DND-41 (cell line): ENCODE measurements at regions not wholly inside any gene's neighbourhood (a gene's known extent, or its start where the extent isn't known, plus 50 kb on each side); places are given as distances from the start of the nearest gene placed in this dataset.

ENCODE experiments used
- ATAC-seq: fragments of 200-7000 bp; cut with Tn5 transposase; 3 replicates; pipeline ENCODE4 v1.9.1; 2021; ENCODE audit warnings: low read depth; ENCODE audit not compliant: insufficient read depth
- DNase-seq: peaks from one replicate; pipeline ENCODE4 v3.0.0-alpha.2; 2020
- H2AFZ ChIP-seq: 2 replicates; pipeline ENCODE4 v1.6.0; 2012; ENCODE audit warnings: low read depth, low read length
- H3K27ac ChIP-seq: 2 replicates; pipeline ENCODE4 v1.5.1; 2012; ENCODE audit warnings: low read length, inconsistent platforms
- H3K27me3 ChIP-seq: fragments of 200-600 bp; sonication (generic); 2 replicates; pipeline ENCODE4 v1.6.0; 2012; ENCODE audit warnings: low read length, mild to moderate bottlenecking, inconsistent platforms; ENCODE audit not compliant: insufficient read depth, poor library complexity
- H3K36me3 ChIP-seq: 2 replicates; pipeline ENCODE4 v1.5.1; 2012; ENCODE audit warnings: low read length, inconsistent platforms; ENCODE audit not compliant: insufficient read depth
- H3K4me1 ChIP-seq: 2 replicates; pipeline ENCODE4 v1.5.1; 2012; ENCODE audit warnings: mild to moderate bottlenecking, low read length; ENCODE audit not compliant: insufficient read depth
- H3K4me2 ChIP-seq: 2 replicates; pipeline ENCODE4 v1.6.0; 2012; ENCODE audit warnings: mild to moderate bottlenecking, moderate library complexity, low read length, inconsistent platforms; ENCODE audit not compliant: insufficient read depth
- H3K4me3 ChIP-seq, 2 experiments: fragments of 200-600 bp in 1 of 2; shearing (Covaris generic) in 1 of 2; 2 replicates each; pipeline ENCODE4 v1.5.1; 2012 to 2016; ENCODE audit warnings: inconsistent platforms in 2 of 2, low read length in 2 of 2, mild to moderate bottlenecking in 2 of 2, low read depth in 1 of 2, moderate library complexity in 1 of 2
- H3K79me2 ChIP-seq: 2 replicates; pipeline ENCODE4 v1.6.0; 2012; ENCODE audit warnings: low read length, inconsistent platforms; ENCODE audit not compliant: insufficient read depth
- H3K9ac ChIP-seq: 2 replicates; pipeline ENCODE4 v1.6.0; 2012; ENCODE audit warnings: low read depth, mild to moderate bottlenecking, inconsistent platforms, low read length, moderate library complexity
- H3K9me3 ChIP-seq: 2 replicates; pipeline ENCODE4 v1.5.1; 2012; ENCODE audit warnings: low read length, moderate library complexity, mild to moderate bottlenecking, inconsistent platforms; ENCODE audit not compliant: insufficient read depth, severe bottlenecking
- H4K20me1 ChIP-seq: 2 replicates; pipeline ENCODE4 v1.6.0; 2012; ENCODE audit warnings: low read length; ENCODE audit not compliant: insufficient read depth
- EZH2 ChIP-seq: IDR thresholded peaks from 3 replicates; pipeline ENCODE4 v1.6.1; 2012; ENCODE audit warnings: borderline replicate concordance, low read depth, mild to moderate bottlenecking, moderate library complexity, low read length, inconsistent platforms; ENCODE audit not compliant: severe bottlenecking
- TF ChIP-seq, protein P1 (sequence below): IDR thresholded peaks from 2 replicates; pipeline ENCODE4 v1.5.1; 2012; ENCODE audit warnings: borderline replicate concordance, low read length, moderate library complexity, mild to moderate bottlenecking; ENCODE audit not compliant: poor library complexity, severe bottlenecking; ENCODE audit errors: extremely low read depth

- Histone ChIP-seq H3K79me2 (no peaks in the 10 kb centered on the region), H3K36me3 (no peaks in the 10 kb centered on the region), H2AFZ (no peak overlapping the region), H3K4me3 (no peak overlapping the region), H3K27me3 (no peaks in the 10 kb centered on the region), H3K9me3 (no peaks in the 10 kb centered on the region), H3K9ac (no peak overlapping the region), H3K4me2 (no peak overlapping the region), H3K4me1 (no peaks in the 10 kb centered on the region), H3K27ac (no peak overlapping the region), H4K20me1 (no peaks in the 10 kb centered on the region)
- DNase-seq (no peak), ATAC-seq (no peak)
- TF ChIP-seq, protein P1, sequence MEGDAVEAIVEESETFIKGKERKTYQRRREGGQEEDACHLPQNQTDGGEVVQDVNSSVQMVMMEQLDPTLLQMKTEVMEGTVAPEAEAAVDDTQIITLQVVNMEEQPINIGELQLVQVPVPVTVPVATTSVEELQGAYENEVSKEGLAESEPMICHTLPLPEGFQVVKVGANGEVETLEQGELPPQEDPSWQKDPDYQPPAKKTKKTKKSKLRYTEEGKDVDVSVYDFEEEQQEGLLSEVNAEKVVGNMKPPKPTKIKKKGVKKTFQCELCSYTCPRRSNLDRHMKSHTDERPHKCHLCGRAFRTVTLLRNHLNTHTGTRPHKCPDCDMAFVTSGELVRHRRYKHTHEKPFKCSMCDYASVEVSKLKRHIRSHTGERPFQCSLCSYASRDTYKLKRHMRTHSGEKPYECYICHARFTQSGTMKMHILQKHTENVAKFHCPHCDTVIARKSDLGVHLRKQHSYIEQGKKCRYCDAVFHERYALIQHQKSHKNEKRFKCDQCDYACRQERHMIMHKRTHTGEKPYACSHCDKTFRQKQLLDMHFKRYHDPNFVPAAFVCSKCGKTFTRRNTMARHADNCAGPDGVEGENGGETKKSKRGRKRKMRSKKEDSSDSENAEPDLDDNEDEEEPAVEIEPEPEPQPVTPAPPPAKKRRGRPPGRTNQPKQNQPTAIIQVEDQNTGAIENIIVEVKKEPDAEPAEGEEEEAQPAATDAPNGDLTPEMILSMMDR, result no peak
- TF ChIP-seq EZH2, result no peak
Measured at GRCh38 chr20:20941468-20941889, 164.7 kb downstream of the LINC00237 start.

DNA sequence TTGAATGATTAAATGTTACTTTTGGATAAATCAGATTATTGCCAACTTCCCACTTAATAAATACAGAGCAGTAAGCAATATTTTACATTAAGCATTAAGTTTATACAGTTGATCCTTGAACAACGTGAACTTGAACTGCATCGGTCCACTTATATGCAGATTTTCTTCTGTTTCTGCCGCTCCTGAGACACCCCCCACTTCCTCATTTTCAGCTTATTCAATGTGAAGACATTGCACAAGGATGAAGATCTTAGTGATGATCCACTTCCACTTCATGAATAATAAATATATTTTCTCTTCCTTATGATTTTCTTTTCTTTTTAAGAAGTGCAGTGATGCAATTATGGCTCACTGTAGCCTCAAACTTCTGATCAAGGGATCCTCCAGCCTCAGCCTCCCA lies 167.2 kb downstream of the LINC00237 start:
- Histone ChIP-seq H3K4me2 (no peak overlapping the region), H3K9ac (no peak overlapping the region), H3K27me3 (no peaks in the 10 kb centered on the region), H3K27ac (no peak overlapping the region), H3K79me2 (no peaks in the 10 kb centered on the region), H3K9me3 (no peaks in the 10 kb centered on the region), H3K4me3 (no peak overlapping the region), H2AFZ (no peak overlapping the region), H3K4me1 (no peaks in the 10 kb centered on the region), H3K36me3 (no peaks in the 10 kb centered on the region), H4K20me1 (no peaks in the 10 kb centered on the region)
- ATAC-seq (no peak), DNase-seq (no peak)
- no peak for TF ChIP-seq EZH2
- TF ChIP-seq, protein P1, result no peak

DNA sequence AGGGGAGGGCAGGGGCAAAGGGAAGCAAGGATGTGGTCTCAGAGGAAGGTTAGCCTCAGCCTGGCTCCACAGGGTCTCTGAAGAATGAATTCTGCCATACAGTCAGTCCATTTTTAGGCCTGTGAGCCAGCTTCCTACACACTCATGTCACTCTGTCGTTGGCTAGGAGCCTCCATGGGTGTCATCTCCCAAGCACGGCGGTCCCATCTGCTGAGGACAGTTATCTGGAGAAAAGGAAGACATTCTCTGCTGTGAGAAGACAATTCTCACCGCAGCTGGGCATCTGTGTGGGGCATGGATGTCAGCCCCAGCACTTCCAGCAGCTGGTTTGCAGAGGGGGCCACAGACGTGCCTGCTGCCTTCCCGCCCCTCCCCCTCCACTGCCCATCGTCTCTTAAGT lies 167.6 kb downstream of the LINC00237 start:
- no peaks in the 10 kb centered on the region for H3K9me3 ChIP-seq
- H4K20me1 ChIP-seq, result no peaks in the 10 kb centered on the region
- H3K36me3 ChIP-seq, result no peaks in the 10 kb centered on the region
- H3K4me1 ChIP-seq, result no peaks in the 10 kb centered on the region
- H3K4me3 ChIP-seq, result no peak overlapping the region
- H3K27ac ChIP-seq, result no peak overlapping the region
- ATAC-seq (no peak), DNase-seq (no peak)
- no peak overlapping the region for H3K9ac ChIP-seq
- H2AFZ ChIP-seq, result no peak overlapping the region
- H3K27me3 ChIP-seq, result no peaks in the 10 kb centered on the region
- no peaks in the 10 kb centered on the region for H3K79me2 ChIP-seq
- H3K4me2 ChIP-seq, result no peak overlapping the region
- no peak for TF ChIP-seq EZH2

DNA sequence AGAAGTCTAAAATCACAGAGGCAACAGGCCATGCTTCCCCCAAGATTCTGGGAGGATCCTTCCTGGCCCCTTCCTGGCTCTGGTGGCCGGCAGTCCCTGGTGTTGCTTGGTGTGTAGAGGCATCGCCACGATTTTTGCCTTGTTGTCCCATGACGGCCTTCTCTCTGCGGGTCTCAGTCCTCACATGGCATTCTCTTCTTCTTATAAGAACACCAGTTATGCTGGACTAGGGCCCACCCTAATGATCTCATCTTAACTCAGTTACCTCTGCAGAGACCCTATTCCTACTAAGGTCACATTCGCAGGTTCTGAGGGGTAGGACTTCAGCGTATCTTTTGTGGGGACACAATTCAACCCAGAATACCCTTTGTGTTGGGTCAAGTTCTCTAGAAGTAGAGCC lies 168.0 kb downstream of the LINC00237 start:
- DNase-seq (no peak), ATAC-seq (no peak)
- Histone ChIP-seq H3K36me3 (no peaks in the 10 kb centered on the region), H3K79me2 (no peaks in the 10 kb centered on the region), H3K9ac (no peak overlapping the region), H2AFZ (no peak overlapping the region), H3K9me3 (no peaks in the 10 kb centered on the region), H3K4me3 (no peak overlapping the region), H3K4me1 (no peaks in the 10 kb centered on the region), H3K27me3 (no peaks in the 10 kb centered on the region), H3K27ac (no peak overlapping the region), H4K20me1 (no peaks in the 10 kb centered on the region), H3K4me2 (no peak overlapping the region)
- no peak for TF ChIP-seq EZH2
- TF ChIP-seq, protein P1, result no peak
